ENCODE measurements at regions not wholly inside any gene's neighbourhood (a gene's known extent, or its start where the extent isn't known, plus 50 kb on each side); places are given as distances from the start of the nearest gene placed in this dataset.
A peak's percentile ranks its signal among the peaks of the same experiment; 100 is the strongest.
"Not testable (repeated sequence)": the region's sequence is repeated elsewhere in the genome, so short reads cannot be mapped to it uniquely, and the experiment has no call there.

GRCh38 chr1:149157409-149157808 is 54.1 kb upstream of the NBPF9 start:
- not testable (repeated sequence) for DNase-seq

- DNase-seq = not testable (repeated sequence)
These were observed 55.0 kb upstream of the NBPF9 start for GRCh38 chr1:149158308-149158707.

- not testable (repeated sequence) for DNase-seq
These were observed 59.7 kb upstream of the NBPF9 start for GRCh38 chr1:149163063-149163444.

GRCh38 chr1:149174765-149175164 is 71.4 kb upstream of the NBPF9 start:
- peak; percentile 18 to 53 for DNase-seq

GRCh38 chr1:149175812-149176211 is 72.5 kb upstream of the NBPF9 start:
- not testable (repeated sequence) for DNase-seq

- DNase-seq = peak; percentile 27 to 82
These were observed 73.3 kb upstream of the NBPF9 start for GRCh38 chr1:149176453-149177316.

GRCh38 chr1:149190742-149191141 is 87.4 kb upstream of the NBPF9 start:
- not testable (repeated sequence) for DNase-seq

- DNase-seq = not testable (repeated sequence)
These were observed 93.3 kb upstream of the NBPF9 start for GRCh38 chr1:149196651-149197050.

GRCh38 chr1:149200567-149200966 is 97.2 kb upstream of the NBPF9 start:
- not testable (repeated sequence) for DNase-seq

- not testable (repeated sequence) for DNase-seq
These were observed 98.9 kb upstream of the NBPF9 start for GRCh38 chr1:149202283-149202682.

- not testable (repeated sequence) for DNase-seq
These were observed 101.0 kb upstream of the NBPF9 start for GRCh38 chr1:149204396-149204795.

- not testable (repeated sequence) for DNase-seq
These were observed 105.5 kb upstream of the NBPF9 start for GRCh38 chr1:149208836-149209235.

- DNase-seq = not testable (repeated sequence)
These were observed 108.5 kb upstream of the NBPF9 start for GRCh38 chr1:149211757-149212420.

- not testable (repeated sequence) for DNase-seq
These were observed 109.6 kb upstream of the NBPF9 start for GRCh38 chr1:149212946-149213345.

- not testable (repeated sequence) for DNase-seq
These were observed 110.3 kb upstream of the NBPF9 start for GRCh38 chr1:149213673-149214072.

GRCh38 chr1:149218080-149218988 is 115.0 kb upstream of the NBPF9 start:
- DNase-seq = not testable (repeated sequence)

GRCh38 chr1:149219539-149219938 is 116.2 kb upstream of the NBPF9 start:
- DNase-seq = not testable (repeated sequence)

- DNase-seq = not testable (repeated sequence)
These were observed 117.2 kb upstream of the NBPF9 start for GRCh38 chr1:149220463-149221074.

- not testable (repeated sequence) for DNase-seq
These were observed 124.7 kb upstream of the NBPF9 start for GRCh38 chr1:149227933-149228665.

GRCh38 chr1:149228672-149229585 is 125.6 kb upstream of the NBPF9 start:
- not testable (repeated sequence) for DNase-seq

All from NCI-H526 (cell line).